Putamen (tissue), 1 donor: ENCODE measurements at regions not wholly inside any gene's neighbourhood (a gene's known extent, or its start where the extent isn't known, plus 50 kb on each side); places are given as distances from the start of the nearest gene placed in this dataset.

Experiments
- DNase-seq: peaks from one replicate; pipeline ENCODE4 v3.0.0-alpha.2; 2016; ENCODE audit warnings: low spot score

DNA sequence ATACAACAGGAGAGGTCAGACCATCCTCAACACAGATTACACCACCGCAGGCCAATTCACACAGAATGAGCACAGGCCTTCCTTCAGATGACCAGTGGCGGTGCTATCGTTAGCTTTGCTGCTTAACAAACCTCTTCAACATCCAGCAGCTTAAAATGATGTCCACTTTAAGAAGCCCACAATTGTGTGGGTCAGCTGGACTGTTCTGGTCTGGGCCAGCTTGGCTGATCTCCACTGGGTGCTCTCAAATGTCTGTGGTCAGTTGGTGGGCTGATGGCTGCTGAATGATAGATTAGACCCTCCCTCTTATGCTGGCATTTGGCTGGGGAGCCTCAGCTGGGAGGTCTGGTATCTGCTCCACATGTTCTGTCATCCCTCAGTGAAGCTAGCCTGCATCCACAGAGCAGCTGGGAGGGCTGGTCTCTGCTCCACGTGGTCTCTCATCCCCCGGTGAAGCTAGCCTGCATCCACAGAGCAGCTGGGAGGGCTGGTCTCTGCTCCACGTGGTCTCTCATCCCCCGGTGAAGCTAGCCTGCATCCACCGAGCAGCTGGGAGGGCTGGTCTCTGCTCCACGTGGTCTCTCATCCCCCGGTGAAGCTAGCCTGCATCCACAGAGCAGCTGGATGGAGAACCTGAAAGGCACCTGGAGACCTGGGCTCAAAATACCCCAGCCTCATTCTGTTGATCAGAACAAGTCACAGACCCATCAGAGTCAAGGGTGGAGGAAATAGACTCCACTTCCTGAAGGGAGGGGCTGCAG, 203.6 kb upstream of the DIO3 start:
- DNase-seq, result no peak

GRCh38 chr14:101358320-101359125, 202.8 kb upstream of the DIO3 start:
- no peak for DNase-seq

GRCh38 chr14:101359221-101360053, 201.9 kb upstream of the DIO3 start:
- no peak for DNase-seq

DNA sequence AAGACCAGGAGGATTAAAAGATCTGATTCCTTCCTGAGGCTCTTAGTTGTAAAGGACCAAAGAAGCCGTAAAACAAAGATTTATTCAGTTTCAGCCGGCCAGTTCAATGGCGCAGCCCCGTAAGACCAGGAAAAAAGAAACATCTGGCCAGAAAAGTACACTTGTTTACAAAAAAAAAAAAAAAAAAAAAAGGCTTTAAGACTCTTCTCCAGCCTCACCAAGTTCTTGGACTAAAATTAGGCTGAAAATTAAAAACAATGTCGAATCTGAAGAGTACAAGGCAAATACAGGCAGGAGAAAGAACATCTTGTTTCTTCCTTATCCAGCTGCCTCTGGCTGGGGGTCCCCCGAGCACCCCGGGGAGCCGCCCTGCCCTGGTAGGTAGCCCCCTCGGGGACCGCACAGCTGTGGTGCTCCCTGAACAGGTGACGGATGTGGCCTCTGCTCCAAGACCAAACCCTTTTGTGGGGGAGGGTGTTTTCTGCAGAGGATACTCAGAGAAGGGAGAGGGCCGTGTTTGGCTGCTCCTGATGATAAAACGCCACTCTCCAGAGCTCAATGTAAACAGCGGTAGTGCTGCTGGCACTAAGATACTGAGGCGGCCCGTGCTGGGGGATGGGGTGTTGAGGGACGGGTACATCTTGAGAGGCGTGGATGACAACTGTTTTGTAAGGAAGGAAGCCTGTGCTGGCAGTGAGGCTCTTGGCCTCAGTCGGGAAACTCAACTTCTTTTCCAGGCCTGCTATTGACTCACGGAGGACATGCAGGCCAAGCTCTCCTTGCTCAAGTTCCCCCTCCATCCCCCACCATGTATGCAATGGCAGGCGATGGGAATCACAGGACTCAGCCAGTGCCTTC, 201.0 kb upstream of the DIO3 start:
- no peak for DNase-seq

DNA sequence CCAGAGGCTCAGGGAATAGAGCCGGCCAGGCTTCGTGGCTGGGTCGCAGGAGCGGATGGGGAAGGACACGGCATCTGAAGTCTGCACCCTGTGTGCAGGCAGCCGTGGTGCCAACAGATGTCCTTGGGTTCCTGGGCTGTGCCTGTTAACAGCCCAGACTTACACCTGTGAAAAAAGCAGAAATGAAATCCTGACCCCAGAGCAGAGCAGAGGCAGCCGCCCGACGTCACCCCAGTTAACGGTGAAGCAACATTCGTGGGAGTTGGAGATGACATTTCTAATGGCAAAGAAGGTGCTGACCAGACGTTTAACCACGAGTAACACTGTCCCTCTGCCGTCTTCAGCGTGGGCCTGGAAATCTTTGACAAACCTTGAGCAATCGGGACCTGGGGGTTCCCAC, 200.3 kb upstream of the DIO3 start:
- no peak for DNase-seq

DNA sequence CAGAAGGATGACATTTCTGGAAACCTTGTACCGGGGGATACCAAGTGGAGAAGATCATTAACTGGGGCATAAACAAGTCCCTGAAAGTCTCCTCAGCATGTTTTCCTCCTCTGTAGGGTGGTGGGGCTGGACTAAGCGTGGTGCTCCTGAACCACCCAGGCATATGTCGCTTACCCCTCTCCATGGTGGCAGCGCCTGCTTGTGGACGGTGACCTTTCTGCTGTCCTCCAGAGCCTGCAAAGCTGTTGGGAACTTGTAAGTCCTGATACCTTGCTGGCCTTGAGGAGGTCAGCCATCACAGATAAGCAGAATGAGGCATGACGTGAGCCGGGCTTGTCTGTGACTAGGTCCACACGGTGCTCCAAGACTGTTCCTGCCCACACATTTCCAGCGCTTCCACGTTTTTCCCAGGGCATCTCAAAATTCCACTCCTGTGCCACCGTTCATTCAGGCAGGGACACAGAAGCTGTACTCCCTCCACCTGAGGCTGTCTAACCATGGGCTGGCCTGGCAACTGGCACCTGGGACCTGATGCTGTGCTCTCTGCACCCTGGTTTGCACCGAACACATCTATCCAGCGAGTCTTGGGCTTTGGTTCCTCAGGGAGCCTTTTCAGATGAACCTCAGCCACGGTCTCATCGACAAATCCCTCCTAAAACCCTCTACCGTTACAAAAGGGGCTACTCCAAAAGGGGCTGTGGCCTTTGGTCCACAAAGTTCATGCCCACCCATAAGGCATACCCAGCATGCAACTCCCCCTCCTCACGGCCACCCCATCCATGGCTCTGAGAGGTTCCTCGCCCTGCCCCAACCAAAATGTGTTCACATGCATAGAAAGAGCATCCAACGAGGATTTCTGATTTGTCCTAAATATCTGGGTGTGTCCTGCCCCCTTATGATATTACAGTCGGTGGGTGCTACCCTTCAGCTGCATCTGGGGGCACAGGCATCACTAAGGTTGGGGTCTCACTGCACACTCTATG, 199.6 kb upstream of the DIO3 start:
- no peak for DNase-seq

- no peak for DNase-seq
These were observed 198.6 kb upstream of the DIO3 start for GRCh38 chr14:101362529-101363260.

DNA sequence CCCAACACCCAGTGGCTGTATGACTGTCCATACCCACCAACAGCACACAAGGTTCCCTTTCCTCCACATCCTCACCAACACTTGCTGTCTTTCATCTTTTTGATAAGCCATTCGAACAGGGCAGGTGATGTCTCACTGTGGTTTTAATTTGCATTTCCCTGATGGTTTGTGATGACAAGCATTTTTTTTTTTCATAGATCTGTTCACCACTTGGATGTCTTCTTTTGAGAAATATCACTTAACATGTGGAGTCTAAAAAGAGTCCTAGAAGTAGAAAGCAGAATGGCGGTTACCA, 198.1 kb upstream of the DIO3 start:
- DNase-seq, result no peak

DNA sequence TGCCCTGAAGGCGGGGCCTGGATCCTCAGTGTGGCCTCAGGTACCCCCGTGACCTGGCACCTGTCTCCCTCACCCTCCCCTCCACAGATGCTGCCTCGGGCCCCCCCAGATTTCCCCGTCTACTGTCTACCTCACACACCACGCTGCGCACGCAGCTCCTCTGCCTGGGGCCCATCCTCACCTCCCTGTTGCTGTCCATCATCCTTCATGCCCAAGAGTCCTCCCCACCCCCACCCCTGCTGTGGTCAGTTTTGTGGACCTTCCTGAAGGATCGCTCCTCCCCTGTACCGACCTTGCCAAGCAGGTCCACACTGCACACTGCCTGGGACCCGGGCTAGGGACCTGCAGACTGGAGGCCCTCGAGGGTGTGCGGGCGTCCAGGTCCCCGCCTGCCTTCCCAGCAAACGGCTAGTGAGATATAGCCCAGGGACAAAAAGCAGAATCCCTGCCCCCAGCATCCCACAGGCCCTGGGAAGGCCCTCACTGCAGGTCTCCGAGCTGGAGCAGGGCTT, 197.4 kb upstream of the DIO3 start:
- no peak for DNase-seq

GRCh38 chr14:101364503-101365328, 196.6 kb upstream of the DIO3 start:
- no peak for DNase-seq

- no peak for DNase-seq
These were observed 195.8 kb upstream of the DIO3 start for GRCh38 chr14:101365329-101366158.

GRCh38 chr14:101367421-101368261, 193.7 kb upstream of the DIO3 start:
- DNase-seq, result no peak

DNA sequence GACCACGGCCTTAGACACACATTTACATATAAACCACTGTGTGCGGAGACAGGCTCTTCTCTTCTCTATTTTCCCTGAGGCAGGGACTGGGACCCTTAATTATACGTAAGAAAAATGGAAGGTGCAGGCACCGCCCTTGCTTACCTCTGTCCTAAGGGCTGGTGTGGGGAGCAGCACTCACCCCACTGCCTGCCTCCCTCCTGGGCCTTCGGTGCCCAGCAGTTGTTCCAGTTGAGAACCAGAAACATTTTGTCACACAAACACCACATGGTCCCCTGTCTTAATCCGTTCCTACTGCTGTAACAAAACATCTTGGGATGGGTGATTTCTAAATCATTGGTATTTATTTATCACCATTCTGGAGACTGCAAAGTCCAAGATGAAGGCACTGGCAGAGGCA, 192.7 kb upstream of the DIO3 start:
- no peak for DNase-seq

DNA sequence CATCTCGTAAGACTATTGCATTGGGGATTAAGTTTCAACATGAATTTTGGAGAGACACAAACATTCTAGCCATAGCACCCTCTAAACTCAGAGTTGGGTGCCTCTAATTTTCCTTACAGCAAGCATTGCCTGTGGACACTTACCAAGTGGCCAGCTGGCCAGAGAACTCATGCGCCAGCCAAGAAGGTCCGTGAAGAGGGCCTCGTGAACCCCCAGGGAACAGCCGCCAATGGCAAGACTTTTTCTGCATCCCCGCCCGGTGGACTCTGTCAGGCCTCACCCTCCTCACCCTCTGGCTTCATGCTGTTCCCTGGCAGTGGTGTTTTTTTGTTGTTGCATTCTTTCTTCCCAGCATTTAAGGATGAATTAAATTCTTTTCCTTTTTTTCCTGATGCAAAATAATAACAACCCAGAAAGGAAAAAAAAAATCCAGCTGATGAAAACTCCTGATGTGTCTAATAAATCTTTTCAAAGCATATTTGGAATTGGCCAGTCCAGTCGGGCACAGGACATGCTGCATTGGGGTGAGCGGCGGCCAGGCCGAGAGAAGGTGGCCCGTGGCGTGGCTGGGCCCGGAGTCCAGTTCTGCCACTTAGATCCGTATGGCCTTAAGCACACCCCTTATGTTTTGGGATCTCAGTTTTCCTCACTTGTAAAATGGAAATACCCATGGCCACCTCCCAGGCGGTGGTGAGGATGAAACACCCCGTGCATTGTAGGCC, 191.9 kb upstream of the DIO3 start:
- DNase-seq, result no peak

DNA sequence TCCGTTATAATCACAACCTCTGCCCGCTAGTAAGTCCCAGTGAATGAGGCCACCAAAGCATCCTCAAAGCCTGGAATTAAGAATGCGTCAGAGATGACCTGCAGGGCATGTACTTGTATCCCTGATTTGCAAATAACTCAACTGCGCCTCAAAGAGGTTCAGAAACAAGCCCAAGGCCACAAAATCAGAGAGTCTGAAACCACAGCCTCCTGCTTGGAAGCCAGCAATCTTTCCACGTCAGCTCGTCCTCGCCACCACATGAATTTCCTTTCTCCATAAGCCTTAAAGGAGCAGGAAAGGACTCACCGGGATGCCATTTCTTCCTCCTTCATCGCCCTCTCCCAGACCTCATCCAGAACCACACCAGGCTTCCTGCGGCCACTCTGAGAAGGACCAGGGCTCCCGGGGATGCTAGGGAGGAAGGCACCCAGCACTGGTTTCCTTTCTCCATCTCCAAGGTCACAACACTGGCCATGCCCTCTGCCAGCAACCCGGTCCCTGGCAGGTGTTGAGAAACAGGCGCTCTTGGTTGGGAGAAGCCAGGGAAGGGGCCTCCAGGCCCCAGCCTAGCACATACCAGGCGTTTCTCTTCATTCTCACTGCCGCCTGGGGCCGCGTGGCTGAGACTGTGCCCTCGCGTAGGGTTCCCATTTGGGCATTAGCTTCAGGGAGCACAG, 191.2 kb upstream of the DIO3 start:
- DNase-seq, result no peak
